ENCODE measurements at regions not wholly inside any gene's neighbourhood (a gene's known extent, or its start where the extent isn't known, plus 50 kb on each side); places are given as distances from the start of the nearest gene placed in this dataset.
A peak's percentile ranks its signal among the peaks of the same experiment; 100 is the strongest.

- no peak for TF ChIP-seq CTCF (IDR thresholded peaks at IDR 0.05)
- no peak for TF ChIP-seq RAD21 (conservative IDR thresholded peaks at IDR 0.05 in 1 of 2, IDR thresholded peaks at IDR 0.05 in 1 of 2)
- TF ChIP-seq JUNB (IDR thresholded peaks at IDR 0.05) = no peak
- TF ChIP-seq MAFK (IDR thresholded peaks at IDR 0.05; ENCODE audit: partially characterized antibody) = no peak
Observed at GRCh38 chr4:7124689-7125442, 57.0 kb upstream of the GRPEL1 start (continued).

- FAIRE-seq = no peak
- TF ChIP-seq EHF (CRISPR knock-in tag; IDR thresholded peaks at IDR 0.05) = no peak
- TF ChIP-seq CEBPB (IDR thresholded peaks at IDR 0.05) = no peak
- H3K4me2 ChIP-seq = no peak overlapping the region
- ChIA-PET CTCF (interaction anchor here (0.9 to 1.3 kb wide), 2 partner anchors 20 to 46 kb away, joined by 3 to 4 read pairs; no protein-coding TSS in a partner anchor), POLR2A (no interaction called here)
- no peak overlapping the region for H3K27ac ChIP-seq
- ATAC-seq = no peak
- no peak for DNase-seq (ENCODE audit: low read depth in 1 of 2, low spot score in 1 of 2)
- H3K4me1 ChIP-seq = no peaks in the 10 kb centered on the region
- H3K9me3 ChIP-seq = no peaks in the 10 kb centered on the region
- 84% methylated on average over 14 of the region's 24 CpGs for WGBS (ENCODE audit: missing lambda C conversion rate)
- no peak overlapping the region for H3K4me3 ChIP-seq
Observed at GRCh38 chr4:7121866-7122653, 54.2 kb upstream of the GRPEL1 start.

- no peak for ATAC-seq
- FAIRE-seq = no peak
- Histone ChIP-seq H3K9me3 (no peaks in the 10 kb centered on the region), H3K4me1 (no peaks in the 10 kb centered on the region), H3K27ac (no peak overlapping the region), H3K4me2 (no peak overlapping the region), H3K4me3 (no peak overlapping the region)
- no peak for DNase-seq (ENCODE audit: low read depth in 1 of 2, low spot score in 1 of 2)
- 82% methylated on average over 10 of the region's 15 CpGs for WGBS (ENCODE audit: missing lambda C conversion rate)
- no peak for TF ChIP-seq CEBPB (IDR thresholded peaks at IDR 0.05)
- ChIA-PET POLR2A (no interaction called here), CTCF (interaction anchor here (0.8 to 1.3 kb wide), 2 partner anchors 20 to 175 kb away, joined by 3 to 4 read pairs; no protein-coding TSS in a partner anchor)
Observed at GRCh38 chr4:7121174-7121573, 53.3 kb upstream of the GRPEL1 start.

- Histone ChIP-seq H3K4me2 (no peak overlapping the region), H3K27ac (no peak overlapping the region), H3K4me1 (no peaks in the 10 kb centered on the region), H3K9me3 (no peaks in the 10 kb centered on the region), H3K4me3 (no peak overlapping the region)
- 73% methylated on average over 8 of the region's 8 CpGs for WGBS (ENCODE audit: missing lambda C conversion rate)
- ChIA-PET POLR2A (no interaction called here), CTCF (no interaction called here)
- DNase-seq (ENCODE audit: low read depth in 1 of 2, low spot score in 1 of 2) (peak; percentile 41 to 48), FAIRE-seq (no peak), ATAC-seq (peak in 1 of 2 experiments; percentile 87; a peak in 3 of 6 replicates)
- TF ChIP-seq EP300 (IDR thresholded peaks at IDR 0.05) (no peak), USF2 (IDR thresholded peaks at IDR 0.05) (peak; percentile 61)
Observed at GRCh38 chr4:7120341-7120740, 52.5 kb upstream of the GRPEL1 start.

- Histone ChIP-seq H3K4me2 (no peak overlapping the region), H3K27ac (no peak overlapping the region), H3K4me1 (no peaks in the 10 kb centered on the region), H3K4me3 (no peak overlapping the region), H3K9me3 (no peaks in the 10 kb centered on the region)
- CTCF ChIA-PET = no interaction called here
- DNase-seq (ENCODE audit: low read depth in 1 of 2, low spot score in 1 of 2) = no peak
- FAIRE-seq = no peak
- POLR2A ChIA-PET = no interaction called here
- WGBS (ENCODE audit: missing lambda C conversion rate) = 2% methylated on average over 2 of the region's 2 CpGs
- TF ChIP-seq FOSL2 (IDR thresholded peaks at IDR 0.05) = no peak
- no peak for TF ChIP-seq FOSL2 (CRISPR knock-in tag; IDR thresholded peaks at IDR 0.05)
- no peak for TF ChIP-seq GATA3 (IDR thresholded peaks at IDR 0.05; ENCODE audit: borderline replicate concordance)
- no peak for TF ChIP-seq CHD4 (IDR thresholded peaks at IDR 0.05; ENCODE audit: borderline replicate concordance)
- no peak for TF ChIP-seq ZFP36 (IDR thresholded peaks at IDR 0.05; ENCODE audit: borderline replicate concordance, partially characterized antibody)
- no peak for TF ChIP-seq NR3C1 (IDR thresholded peaks at IDR 0.05)
- no peak for ATAC-seq
Observed at GRCh38 chr4:7118013-7118832, 50.4 kb upstream of the GRPEL1 start.

Measured in A549 (cell line).